Activated CD4-positive, alpha-beta memory T cell treated with anti-CD3 and anti-CD28 coated beads, Interleukin-2, amount 10 ng/mL, durations not matched to agents 7 days and 5 days (primary cell): ENCODE measurements at regions not wholly inside any gene's neighbourhood (a gene's known extent, or its start where the extent isn't known, plus 50 kb on each side); places are given as distances from the start of the nearest gene placed in this dataset.

Experiments used
- CTCF ChIA-PET: fragments of 350-600 bp; sonication (Branson Sonifier 250); formaldehyde crosslinking; loops from one replicate; lab custom pipeline; 2021; ENCODE audit warnings: antibody characterized with exemption, inconsistent platforms; lab: Charles Lee
- POLR2A ChIA-PET: fragments of 350-600 bp; sonication (Branson Sonifier 250); formaldehyde crosslinking; loops from one replicate; lab custom pipeline; 2021; ENCODE audit warnings: antibody characterized with exemption; lab: Charles Lee
- DNase-seq: peaks from one replicate; pipeline ENCODE4 v3.0.0-alpha.2; 2020
- H3K27ac Mint-ChIP-seq: one replicate; pipeline ENCODE4 v1.8.0; 2021; ENCODE audit warnings: mild to moderate bottlenecking, mixed read lengths
- H3K27me3 Mint-ChIP-seq: one replicate; pipeline ENCODE4 v1.8.0; 2021; ENCODE audit warnings: mixed read lengths
- H3K36me3 Mint-ChIP-seq: one replicate; pipeline ENCODE4 v1.8.0; 2021; ENCODE audit warnings: low read depth, mixed read lengths
- H3K4me1 Mint-ChIP-seq: one replicate; pipeline ENCODE4 v1.8.0; 2021; ENCODE audit warnings: mixed read lengths
- H3K4me3 Mint-ChIP-seq: one replicate; pipeline ENCODE4 v1.8.0; 2021; ENCODE audit warnings: mild to moderate bottlenecking, mixed read lengths
- H3K9me3 Mint-ChIP-seq: one replicate; pipeline ENCODE4 v1.8.0; 2021; ENCODE audit warnings: mixed read lengths

DNA sequence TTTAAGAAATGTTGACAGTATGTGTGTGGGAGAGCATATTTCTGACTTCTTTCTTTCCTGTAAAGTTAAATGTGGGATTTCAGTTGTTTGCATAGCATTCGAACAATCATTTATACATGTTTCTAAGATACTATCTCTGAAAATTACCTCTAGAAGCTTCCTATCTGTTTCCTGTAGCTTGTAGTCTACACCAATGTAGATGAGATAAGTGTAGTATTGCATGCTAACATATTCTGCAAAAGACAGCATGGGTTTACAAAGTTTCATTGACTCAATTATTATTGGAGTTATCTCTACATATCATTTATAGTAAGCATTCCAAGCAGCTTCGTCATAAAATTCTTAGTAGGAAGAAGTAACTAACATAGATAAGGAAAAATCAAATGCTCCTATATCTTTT is 98.9 kb upstream of the DPYD start:
- ChIA-PET POLR2A (no interaction called here), CTCF (no interaction called here)
- Mint-ChIP-seq H3K9me3 (no peaks in the 10 kb centered on the region), H3K27ac (no peak overlapping the region), H3K36me3 (no peaks in the 10 kb centered on the region), H3K4me3 (no peak overlapping the region), H3K27me3 (peaks cover 3% of the 10 kb centered on the region), H3K4me1 (peaks cover 4% of the 10 kb centered on the region)
- no peak for DNase-seq

DNA sequence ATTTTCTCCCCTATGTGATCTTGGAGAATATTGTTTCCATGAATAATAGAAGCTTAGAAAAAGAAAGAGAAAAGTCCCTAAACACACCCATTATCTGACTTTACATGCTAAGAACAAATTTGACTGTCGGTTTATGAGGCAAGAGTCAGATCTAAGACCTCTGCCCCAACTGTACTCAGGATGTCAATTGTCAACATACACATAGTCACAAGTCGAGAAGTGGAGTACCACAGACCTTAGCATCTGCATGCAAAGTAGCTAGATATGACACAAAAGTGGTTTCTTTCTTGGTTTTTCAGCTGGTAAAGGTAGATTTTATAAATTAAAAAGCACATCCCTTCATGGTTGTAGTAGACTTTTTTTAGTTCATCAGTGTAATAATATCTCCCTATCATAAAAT is 97.2 kb upstream of the DPYD start:
- ChIA-PET CTCF (interaction anchor here (0.5 kb wide), 1 partner anchor 366 kb away, joined by 3 read pairs; no protein-coding TSS in a partner anchor), POLR2A (no interaction called here)
- H3K36me3 Mint-ChIP-seq = no peaks in the 10 kb centered on the region
- no peak overlapping the region for H3K4me3 Mint-ChIP-seq
- H3K4me1 Mint-ChIP-seq = peaks cover 3% of the 10 kb centered on the region
- no peak for DNase-seq
- peaks cover 3% of the 10 kb centered on the region for H3K27me3 Mint-ChIP-seq
- no peak overlapping the region for H3K27ac Mint-ChIP-seq
- no peaks in the 10 kb centered on the region for H3K9me3 Mint-ChIP-seq

DNA sequence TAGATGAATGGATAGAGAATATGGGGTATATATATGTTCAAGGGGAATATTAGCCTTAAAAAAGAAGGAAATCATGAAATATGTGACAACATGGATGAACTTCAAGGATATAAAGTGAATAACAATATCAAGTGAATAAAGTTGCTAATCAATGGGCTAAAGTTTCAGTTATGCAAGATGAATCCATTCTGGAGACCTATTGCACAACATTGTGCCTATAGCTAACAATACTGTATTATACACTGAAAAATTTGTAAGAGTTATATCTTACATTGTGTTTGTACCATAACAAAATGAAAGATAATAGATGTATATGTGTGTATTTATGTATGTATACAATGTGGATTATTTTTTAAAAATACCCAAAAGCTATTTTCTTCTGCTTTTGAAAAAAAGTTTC is 96.3 kb upstream of the DPYD start:
- ChIA-PET CTCF (no interaction called here), POLR2A (no interaction called here)
- Mint-ChIP-seq H3K36me3 (no peaks in the 10 kb centered on the region), H3K27ac (no peak overlapping the region), H3K9me3 (no peaks in the 10 kb centered on the region), H3K27me3 (peaks cover 6% of the 10 kb centered on the region), H3K4me1 (peaks cover 3% of the 10 kb centered on the region), H3K4me3 (no peak overlapping the region)
- no peak for DNase-seq

DNA sequence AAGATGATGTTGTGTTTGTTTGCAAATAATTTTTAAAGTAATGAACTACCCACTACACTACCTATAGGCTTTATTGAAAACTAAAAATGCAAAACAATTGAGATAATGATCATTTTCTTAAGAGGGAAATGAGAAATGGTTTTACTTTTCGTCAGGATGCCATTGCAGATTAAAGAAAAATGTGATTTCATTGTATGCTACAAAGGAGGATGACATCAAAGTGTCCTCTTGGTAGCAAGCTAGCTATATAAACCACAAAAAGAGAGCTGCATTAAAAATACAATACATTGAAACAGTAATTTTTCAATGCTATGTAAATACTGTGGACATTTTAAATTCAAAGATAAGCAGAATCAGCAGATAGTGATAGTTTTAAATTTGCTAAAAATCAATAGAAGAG is 87.5 kb upstream of the DPYD start:
- Mint-ChIP-seq H3K27ac (no peak overlapping the region), H3K27me3 (peaks cover 2% of the 10 kb centered on the region), H3K4me1 (peaks cover 4% of the 10 kb centered on the region), H3K9me3 (no peaks in the 10 kb centered on the region), H3K4me3 (no peak overlapping the region), H3K36me3 (no peaks in the 10 kb centered on the region)
- POLR2A ChIA-PET = no interaction called here
- CTCF ChIA-PET = interaction anchor here (0.8 kb wide), 1 partner anchor 765 kb away, joined by 3 read pairs; no protein-coding TSS in a partner anchor
- DNase-seq = no peak

DNA sequence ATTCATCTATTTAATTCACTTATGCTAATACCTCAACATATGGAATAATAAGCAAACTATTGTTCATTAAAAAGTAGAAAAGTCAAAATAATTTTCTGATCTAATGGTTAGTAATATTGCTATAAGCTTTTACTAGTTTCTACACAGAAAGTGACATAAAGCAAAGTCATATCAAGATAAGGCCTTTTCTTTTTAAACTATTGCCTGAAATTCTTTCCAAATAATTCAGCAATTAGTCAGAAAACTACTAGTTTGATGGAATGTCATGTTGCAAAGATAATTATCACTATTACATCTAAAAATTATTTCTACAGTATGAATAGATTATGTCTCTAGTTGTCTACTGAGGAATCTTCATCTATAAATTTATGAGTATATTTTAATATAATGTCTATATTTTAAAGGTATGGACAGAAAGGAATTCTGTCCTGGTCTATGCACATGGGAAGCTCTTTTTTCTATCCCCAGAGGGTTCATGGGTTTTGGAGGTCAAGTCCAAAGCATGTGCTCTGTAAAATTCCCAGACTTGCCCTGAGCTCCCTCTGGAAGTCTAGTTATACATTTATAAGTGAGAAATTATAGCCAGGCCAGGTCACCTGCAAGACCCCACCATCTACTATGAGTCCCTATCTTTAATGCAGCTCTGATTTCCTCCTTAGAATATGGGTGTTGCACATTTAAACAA is 84.6 kb upstream of the DPYD start:
- ChIA-PET CTCF (no interaction called here), POLR2A (no interaction called here)

DNA sequence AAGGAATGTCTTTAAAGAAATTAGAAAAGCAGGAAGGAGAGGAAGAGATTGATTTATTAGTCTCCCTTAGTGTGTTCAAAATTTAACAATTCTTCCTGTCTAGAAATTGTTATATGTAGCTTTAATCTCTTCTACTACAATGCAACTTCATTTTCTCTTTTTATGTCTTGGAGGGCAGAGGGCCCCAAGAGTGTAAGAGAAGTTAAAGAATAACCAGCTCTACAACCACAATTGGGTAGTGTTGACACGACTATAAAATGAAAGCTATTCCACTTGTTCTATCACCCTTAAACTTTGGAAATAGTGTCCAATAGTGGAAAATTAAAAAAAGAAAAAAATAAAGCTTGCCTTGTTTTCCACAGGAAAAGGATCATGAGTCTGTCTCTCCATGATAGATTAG is 82.6 kb upstream of the DPYD start:
- POLR2A ChIA-PET = no interaction called here
- CTCF ChIA-PET = no interaction called here
- no peaks in the 10 kb centered on the region for H3K36me3 Mint-ChIP-seq
- no peaks in the 10 kb centered on the region for H3K9me3 Mint-ChIP-seq
- H3K27me3 Mint-ChIP-seq = peaks cover 4% of the 10 kb centered on the region
- H3K4me1 Mint-ChIP-seq = peaks cover 3% of the 10 kb centered on the region
- no peak overlapping the region for H3K4me3 Mint-ChIP-seq
- DNase-seq = no peak
- no peak overlapping the region for H3K27ac Mint-ChIP-seq

More for the DNA sequence above, 84.6 kb upstream of the DPYD start:
- H3K27me3 Mint-ChIP-seq = no peaks in the 10 kb centered on the region
- no peaks in the 10 kb centered on the region for H3K36me3 Mint-ChIP-seq
- H3K9me3 Mint-ChIP-seq = no peaks in the 10 kb centered on the region
- H3K4me3 Mint-ChIP-seq = no peak overlapping the region
- no peak for DNase-seq
- peaks cover 4% of the 10 kb centered on the region for H3K4me1 Mint-ChIP-seq
- H3K27ac Mint-ChIP-seq = no peak overlapping the region

DNA sequence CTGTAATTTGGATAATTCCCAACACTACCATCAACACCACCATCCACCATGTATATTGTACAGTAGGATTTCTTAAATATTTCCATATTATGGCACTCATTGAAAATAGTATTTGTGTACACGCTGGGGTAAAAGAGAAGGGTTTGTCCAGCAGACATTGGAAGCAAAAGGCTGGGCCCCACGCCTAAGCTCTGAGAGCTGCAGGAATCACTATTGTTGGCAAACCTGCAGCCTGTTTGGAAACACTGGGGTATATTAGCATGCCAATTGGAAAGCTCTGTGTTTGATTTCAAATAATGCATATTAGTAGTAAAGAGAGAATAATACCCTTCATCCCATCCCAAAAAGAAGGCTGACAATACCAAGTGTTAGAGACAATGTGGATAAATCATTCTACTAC is 81.5 kb upstream of the DPYD start:
- POLR2A ChIA-PET = interaction anchor here (1.3 kb wide), 1 partner anchor 83 kb away, joined by 3 read pairs; no protein-coding TSS in a partner anchor
- CTCF ChIA-PET = no interaction called here

DNA sequence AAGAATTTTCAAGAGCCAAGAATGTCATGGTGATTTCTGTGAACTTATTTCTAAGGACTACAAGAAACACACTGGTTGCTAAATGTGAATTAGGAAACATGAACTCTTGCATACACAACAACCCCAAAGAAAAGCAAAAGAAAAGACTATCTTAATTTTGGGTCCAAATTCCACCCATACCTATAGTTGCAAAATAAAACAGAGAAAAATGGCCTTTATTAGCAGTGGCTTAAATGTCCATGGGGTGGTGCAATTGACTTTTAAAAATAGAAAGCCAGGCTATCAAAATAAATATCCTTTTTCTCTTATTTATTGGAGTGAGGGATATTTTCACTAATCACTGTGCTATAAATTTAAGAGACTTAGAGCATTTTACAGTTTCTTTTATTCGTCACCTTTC is 80.9 kb upstream of the DPYD start:
- no peaks in the 10 kb centered on the region for H3K4me1 Mint-ChIP-seq
- peaks cover 4% of the 10 kb centered on the region for H3K27me3 Mint-ChIP-seq
- CTCF ChIA-PET = no interaction called here
- H3K4me3 Mint-ChIP-seq = no peak overlapping the region
- no peaks in the 10 kb centered on the region for H3K9me3 Mint-ChIP-seq
- H3K27ac Mint-ChIP-seq = no peak overlapping the region
- no peak for DNase-seq
- POLR2A ChIA-PET = interaction anchor here (1.3 kb wide), 1 partner anchor 83 kb away, joined by 3 read pairs; no protein-coding TSS in a partner anchor
- H3K36me3 Mint-ChIP-seq = no peaks in the 10 kb centered on the region

More for the DNA sequence above, 81.5 kb upstream of the DPYD start:
- Mint-ChIP-seq H3K27me3 (peaks cover 4% of the 10 kb centered on the region), H3K4me3 (no peak overlapping the region), H3K27ac (no peak overlapping the region), H3K4me1 (no peaks in the 10 kb centered on the region), H3K9me3 (no peaks in the 10 kb centered on the region), H3K36me3 (no peaks in the 10 kb centered on the region)
- DNase-seq = no peak

DNA sequence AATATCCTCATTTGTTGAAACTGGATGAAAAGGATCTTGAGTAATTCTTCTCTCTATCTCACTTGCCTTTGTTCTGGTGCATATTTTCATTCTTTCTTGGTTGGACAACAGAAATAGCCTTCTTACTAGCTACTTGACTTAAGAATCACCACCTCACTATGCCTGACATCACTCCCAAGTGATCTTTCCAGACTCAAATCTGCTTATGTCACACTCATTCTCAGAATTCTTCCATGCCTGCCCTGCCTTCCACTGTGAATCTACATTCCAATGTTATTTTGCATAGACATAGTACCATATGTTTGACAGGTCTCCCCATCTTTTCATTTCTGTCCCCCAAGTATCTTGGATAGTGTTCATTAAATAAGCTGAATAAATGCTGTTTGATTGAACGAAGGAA is 78.5 kb upstream of the DPYD start:
- Mint-ChIP-seq H3K27ac (no peak overlapping the region), H3K4me1 (no peaks in the 10 kb centered on the region), H3K9me3 (no peaks in the 10 kb centered on the region), H3K36me3 (no peaks in the 10 kb centered on the region), H3K4me3 (no peak overlapping the region), H3K27me3 (peaks cover 4% of the 10 kb centered on the region)
- POLR2A ChIA-PET = no interaction called here
- CTCF ChIA-PET = no interaction called here
- DNase-seq = no peak

DNA sequence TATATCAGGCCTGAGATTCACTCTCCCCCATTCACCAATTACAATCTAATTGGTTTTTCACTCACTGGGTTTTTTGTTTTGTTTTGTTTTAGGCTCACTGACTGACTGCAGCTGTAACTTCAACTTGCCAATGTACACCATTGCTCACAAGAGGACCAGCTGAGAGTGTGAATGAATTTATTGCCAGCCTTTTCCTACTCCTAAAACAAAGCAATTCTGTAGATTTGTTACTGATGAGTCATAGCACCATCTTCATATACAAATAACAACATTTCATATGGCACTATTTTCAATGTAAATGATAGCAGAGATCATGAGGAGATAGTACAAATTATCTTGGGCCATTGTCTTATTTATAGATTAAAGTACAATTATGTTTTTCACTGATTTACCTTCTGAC is 76.0 kb upstream of the DPYD start:
- no peak for DNase-seq
- H3K36me3 Mint-ChIP-seq = no peaks in the 10 kb centered on the region
- H3K4me3 Mint-ChIP-seq = no peak overlapping the region
- H3K27me3 Mint-ChIP-seq = peaks cover 4% of the 10 kb centered on the region
- CTCF ChIA-PET = no interaction called here
- no peak overlapping the region for H3K27ac Mint-ChIP-seq
- H3K4me1 Mint-ChIP-seq = no peaks in the 10 kb centered on the region
- H3K9me3 Mint-ChIP-seq = no peaks in the 10 kb centered on the region
- POLR2A ChIA-PET = no interaction called here

DNA sequence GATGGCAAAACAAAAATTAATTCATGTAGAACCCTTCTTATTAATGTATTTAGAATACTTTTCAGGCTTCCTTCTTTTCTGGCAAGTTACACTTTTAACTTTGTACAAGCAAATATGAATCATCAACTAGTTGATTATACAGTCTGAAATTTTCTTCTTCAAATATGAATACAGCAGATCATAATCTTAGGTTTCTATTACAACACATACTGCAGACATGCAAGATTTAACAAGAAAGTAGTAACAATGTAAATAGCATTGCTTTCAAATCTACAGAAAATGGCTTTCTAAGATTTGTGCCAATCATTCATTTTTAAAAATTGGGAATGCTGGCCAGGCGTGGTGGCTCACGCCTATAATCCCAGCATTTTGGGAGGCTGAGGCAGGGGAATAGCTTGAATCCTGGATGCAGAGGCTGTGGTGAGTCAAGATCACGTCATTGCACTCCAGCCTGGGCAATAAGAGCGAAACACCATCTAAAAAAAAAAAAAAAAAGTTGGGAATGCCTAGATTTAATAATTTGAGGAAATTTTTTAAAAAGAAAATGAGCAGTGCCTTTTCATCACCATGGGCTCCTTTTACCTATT is 68.4 kb upstream of the DPYD start:
- H3K9me3 Mint-ChIP-seq = peaks cover 2% of the 10 kb centered on the region
- H3K4me1 Mint-ChIP-seq = peaks cover 21% of the 10 kb centered on the region
- H3K27ac Mint-ChIP-seq = no peak overlapping the region
- no peak for DNase-seq
- POLR2A ChIA-PET = no interaction called here
- no peak overlapping the region for H3K4me3 Mint-ChIP-seq
- H3K27me3 Mint-ChIP-seq = peaks cover 4% of the 10 kb centered on the region
- CTCF ChIA-PET = interaction anchor here (0.7 kb wide), 2 partner anchors 42 to 60 kb away, joined by 4 read pairs; no protein-coding TSS in a partner anchor
- peaks cover 4% of the 10 kb centered on the region for H3K36me3 Mint-ChIP-seq

DNA sequence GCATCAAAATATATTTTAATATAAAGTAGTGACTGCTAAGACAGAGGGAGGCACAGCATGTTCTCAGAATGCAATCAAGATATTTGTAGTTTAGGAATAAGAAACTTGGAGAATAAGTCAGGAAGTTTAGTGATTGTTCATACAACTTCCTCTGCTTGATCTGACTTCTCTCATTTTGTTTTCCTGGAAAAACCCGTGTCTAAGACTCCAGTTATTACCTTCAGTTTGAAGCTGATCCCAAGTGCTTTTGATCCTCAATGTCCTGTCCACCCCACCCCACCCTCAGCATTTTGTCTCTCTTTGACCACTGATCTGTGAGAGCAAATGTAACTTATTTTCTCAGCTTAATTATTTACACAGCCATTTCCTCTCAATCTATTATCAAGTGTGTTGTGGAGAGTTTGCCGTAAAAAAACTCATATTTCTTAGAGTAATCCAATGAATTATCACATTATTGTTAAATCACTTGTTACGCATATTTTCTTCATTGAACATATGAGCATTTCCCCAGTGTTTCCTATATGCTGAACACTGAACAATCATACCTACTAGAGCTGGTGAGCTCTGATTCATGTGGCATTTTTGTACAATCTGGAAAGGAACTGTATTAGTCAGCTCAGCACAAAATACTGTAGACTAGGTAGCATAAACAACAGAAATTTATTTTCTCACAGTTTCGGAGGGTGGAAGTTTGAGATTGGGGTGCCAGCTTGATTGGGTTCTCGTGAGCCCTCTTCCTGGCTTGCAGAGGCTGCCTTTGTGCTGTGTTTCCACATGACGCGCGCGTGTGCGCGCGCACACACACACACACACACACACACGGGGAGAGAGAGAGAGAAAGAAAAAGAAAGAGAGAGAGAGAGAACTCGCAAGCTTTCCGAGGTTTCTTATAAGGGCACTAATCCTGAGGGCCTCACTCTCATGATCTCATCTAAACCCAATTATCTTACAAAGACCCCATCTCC is 65.5 kb upstream of the DPYD start:
- peak overlapping the region; percentile 74 for H3K27ac Mint-ChIP-seq

DNA sequence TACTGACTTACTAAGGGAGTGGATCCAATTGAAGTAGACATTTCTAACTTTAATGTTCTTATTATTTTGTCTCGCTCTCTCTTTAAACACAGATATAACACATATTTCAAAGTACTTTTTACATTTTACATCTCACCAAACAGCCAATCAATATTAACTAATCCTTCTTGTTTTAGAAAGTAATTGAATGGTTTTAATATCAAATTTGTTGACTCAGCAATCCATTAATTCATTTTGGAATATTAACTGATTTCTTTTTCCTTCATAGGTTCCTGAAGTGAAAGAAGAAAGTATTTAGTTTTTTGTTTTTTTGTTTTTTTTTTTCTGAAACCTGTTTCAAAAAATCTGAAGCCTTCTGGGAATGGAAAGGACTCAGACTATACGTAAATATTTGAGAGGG is 62.3 kb upstream of the DPYD start:
- DNase-seq = no peak
- peaks cover 4% of the 10 kb centered on the region for H3K36me3 Mint-ChIP-seq
- ChIA-PET CTCF (no interaction called here), POLR2A (no interaction called here)
- H3K27me3 Mint-ChIP-seq = peaks cover 6% of the 10 kb centered on the region
- H3K9me3 Mint-ChIP-seq = peaks cover 2% of the 10 kb centered on the region
- H3K4me3 Mint-ChIP-seq = no peak overlapping the region
- peaks cover 21% of the 10 kb centered on the region for H3K4me1 Mint-ChIP-seq
- no peak overlapping the region for H3K27ac Mint-ChIP-seq

More for the DNA sequence above, 65.5 kb upstream of the DPYD start:
- peak overlapping the region; percentile 52 for H3K4me3 Mint-ChIP-seq
- peak; percentile 42 for DNase-seq
- peaks cover 21% of the 10 kb centered on the region for H3K4me1 Mint-ChIP-seq
- POLR2A ChIA-PET = interaction anchor here (1.0 to 2.5 kb wide), 3 partner anchors 10 to 65 kb away, joined by 3 to 7 read pairs (median 3); partner anchors contain the start of gene DPYD
- CTCF ChIA-PET = interaction anchor here (1.5 kb wide), 1 partner anchor 10 kb away, joined by 3 read pairs; no protein-coding TSS in a partner anchor
- peaks cover 6% of the 10 kb centered on the region for H3K27me3 Mint-ChIP-seq
- peaks cover 2% of the 10 kb centered on the region for H3K9me3 Mint-ChIP-seq
- H3K36me3 Mint-ChIP-seq = peaks cover 4% of the 10 kb centered on the region
